Panc1 (cell line): ENCODE measurements at regions not wholly inside any gene's neighbourhood (a gene's known extent, or its start where the extent isn't known, plus 50 kb on each side); places are given as distances from the start of the nearest gene placed in this dataset.

Source experiments
- POLR2AphosphoS5 ChIP-seq: IDR thresholded peaks from 2 replicates; pipeline ENCODE4 v1.6.1; 2012; ENCODE audit warnings: mild to moderate bottlenecking, low read depth, low read length, moderate library complexity
- SIN3A ChIP-seq: IDR thresholded peaks from 2 replicates; pipeline ENCODE4 v1.6.1; 2012; ENCODE audit warnings: low read depth, mild to moderate bottlenecking, low read length, moderate library complexity, borderline replicate concordance; ENCODE audit not compliant: insufficient read depth
- TF ChIP-seq, protein P1 (sequence below): fragments of 450-650 bp; IDR thresholded peaks from 2 replicates; pipeline ENCODE4 v1.5.1; 2017; ENCODE audit warnings: mild to moderate bottlenecking
- TF ChIP-seq, protein P2 (sequence below), 2 experiments: IDR thresholded peaks; 2 replicates each; pipeline ENCODE4 v1.6.1; 2011 to 2012; ENCODE audit warnings: low read depth in 2 of 2, control low read depth in 1 of 2, low read length in 1 of 2, mild to moderate bottlenecking in 1 of 2, moderate library complexity in 1 of 2; ENCODE audit not compliant: insufficient read depth in 1 of 2

DNA sequence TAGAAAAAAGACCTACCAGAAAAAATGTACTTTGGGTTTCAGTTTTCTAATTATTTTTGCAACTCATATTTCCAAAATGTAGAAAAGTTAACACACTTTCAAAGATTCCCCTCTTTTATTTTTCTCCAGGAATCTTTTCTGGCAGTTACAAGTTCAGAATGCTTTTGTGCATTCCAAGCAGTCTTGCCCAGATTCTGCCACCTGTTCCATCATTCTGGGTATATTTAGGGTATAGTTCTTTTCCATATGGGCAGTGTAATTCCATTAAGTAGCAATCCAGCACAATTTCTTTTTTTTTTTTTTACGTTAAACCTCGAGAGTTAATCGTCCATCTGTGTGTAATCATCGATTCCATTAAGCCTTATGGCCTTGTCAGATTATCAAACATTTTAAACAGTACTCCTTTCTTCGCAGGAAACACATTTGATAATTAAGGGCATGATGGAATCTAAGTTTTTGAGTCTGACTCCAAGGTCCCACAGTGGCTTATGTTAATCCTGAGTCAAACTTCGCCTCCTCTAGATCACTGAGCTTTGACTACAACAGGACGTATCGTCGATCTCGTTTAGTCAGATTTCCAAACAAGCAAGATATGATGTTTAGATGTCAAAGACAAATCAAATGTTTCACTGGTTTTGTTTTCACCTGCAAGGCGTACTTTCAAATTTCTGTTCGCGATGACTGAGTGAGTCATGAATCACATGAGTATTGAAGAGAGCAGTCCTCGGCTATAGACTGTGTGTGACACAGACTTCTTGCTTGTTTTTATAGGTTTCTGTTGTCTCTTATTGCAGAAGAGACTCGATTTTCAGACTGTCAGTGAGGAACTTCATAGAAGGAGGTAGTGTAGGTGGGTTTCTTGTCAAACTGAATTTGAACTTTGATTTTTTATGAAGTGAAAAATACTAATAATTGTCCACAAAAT lies 118.9 kb upstream of the GK2 start:
- TF ChIP-seq POLR2AphosphoS5 (no peak), SIN3A (no peak)
- TF ChIP-seq, protein P1, sequence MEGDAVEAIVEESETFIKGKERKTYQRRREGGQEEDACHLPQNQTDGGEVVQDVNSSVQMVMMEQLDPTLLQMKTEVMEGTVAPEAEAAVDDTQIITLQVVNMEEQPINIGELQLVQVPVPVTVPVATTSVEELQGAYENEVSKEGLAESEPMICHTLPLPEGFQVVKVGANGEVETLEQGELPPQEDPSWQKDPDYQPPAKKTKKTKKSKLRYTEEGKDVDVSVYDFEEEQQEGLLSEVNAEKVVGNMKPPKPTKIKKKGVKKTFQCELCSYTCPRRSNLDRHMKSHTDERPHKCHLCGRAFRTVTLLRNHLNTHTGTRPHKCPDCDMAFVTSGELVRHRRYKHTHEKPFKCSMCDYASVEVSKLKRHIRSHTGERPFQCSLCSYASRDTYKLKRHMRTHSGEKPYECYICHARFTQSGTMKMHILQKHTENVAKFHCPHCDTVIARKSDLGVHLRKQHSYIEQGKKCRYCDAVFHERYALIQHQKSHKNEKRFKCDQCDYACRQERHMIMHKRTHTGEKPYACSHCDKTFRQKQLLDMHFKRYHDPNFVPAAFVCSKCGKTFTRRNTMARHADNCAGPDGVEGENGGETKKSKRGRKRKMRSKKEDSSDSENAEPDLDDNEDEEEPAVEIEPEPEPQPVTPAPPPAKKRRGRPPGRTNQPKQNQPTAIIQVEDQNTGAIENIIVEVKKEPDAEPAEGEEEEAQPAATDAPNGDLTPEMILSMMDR: no peak
- TF ChIP-seq, protein P2, sequence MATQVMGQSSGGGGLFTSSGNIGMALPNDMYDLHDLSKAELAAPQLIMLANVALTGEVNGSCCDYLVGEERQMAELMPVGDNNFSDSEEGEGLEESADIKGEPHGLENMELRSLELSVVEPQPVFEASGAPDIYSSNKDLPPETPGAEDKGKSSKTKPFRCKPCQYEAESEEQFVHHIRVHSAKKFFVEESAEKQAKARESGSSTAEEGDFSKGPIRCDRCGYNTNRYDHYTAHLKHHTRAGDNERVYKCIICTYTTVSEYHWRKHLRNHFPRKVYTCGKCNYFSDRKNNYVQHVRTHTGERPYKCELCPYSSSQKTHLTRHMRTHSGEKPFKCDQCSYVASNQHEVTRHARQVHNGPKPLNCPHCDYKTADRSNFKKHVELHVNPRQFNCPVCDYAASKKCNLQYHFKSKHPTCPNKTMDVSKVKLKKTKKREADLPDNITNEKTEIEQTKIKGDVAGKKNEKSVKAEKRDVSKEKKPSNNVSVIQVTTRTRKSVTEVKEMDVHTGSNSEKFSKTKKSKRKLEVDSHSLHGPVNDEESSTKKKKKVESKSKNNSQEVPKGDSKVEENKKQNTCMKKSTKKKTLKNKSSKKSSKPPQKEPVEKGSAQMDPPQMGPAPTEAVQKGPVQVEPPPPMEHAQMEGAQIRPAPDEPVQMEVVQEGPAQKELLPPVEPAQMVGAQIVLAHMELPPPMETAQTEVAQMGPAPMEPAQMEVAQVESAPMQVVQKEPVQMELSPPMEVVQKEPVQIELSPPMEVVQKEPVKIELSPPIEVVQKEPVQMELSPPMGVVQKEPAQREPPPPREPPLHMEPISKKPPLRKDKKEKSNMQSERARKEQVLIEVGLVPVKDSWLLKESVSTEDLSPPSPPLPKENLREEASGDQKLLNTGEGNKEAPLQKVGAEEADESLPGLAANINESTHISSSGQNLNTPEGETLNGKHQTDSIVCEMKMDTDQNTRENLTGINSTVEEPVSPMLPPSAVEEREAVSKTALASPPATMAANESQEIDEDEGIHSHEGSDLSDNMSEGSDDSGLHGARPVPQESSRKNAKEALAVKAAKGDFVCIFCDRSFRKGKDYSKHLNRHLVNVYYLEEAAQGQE (IDR thresholded peaks at IDR 0.05; ENCODE audit: insufficient read depth in 1 of 2, low read depth in 2 of 2, low read length in 1 of 2): no peak
